ENCODE measurements at regions not wholly inside any gene's neighbourhood (a gene's known extent, or its start where the extent isn't known, plus 50 kb on each side); places are given as distances from the start of the nearest gene placed in this dataset.

GRCh38 chr13:94859811-94860210 lies 147.5 kb upstream of the SOX21 start:
- no peaks in the 10 kb centered on the region for H3K9me3 Mint-ChIP-seq
- no peak overlapping the region for H3K27ac Mint-ChIP-seq
- H3K36me3 Mint-ChIP-seq (ENCODE audit: low read depth) = no peaks in the 10 kb centered on the region
- no peak overlapping the region for H3K4me3 Mint-ChIP-seq
- peaks cover 23% of the 10 kb centered on the region for H3K4me1 Mint-ChIP-seq (ENCODE audit: low read depth)
- DNase-seq = no peak
- H3K27me3 Mint-ChIP-seq (ENCODE audit: insufficient read depth) = peaks cover 13% of the 10 kb centered on the region
- no peak for TF ChIP-seq CTCF (IDR thresholded peaks at IDR 0.05)

DNA sequence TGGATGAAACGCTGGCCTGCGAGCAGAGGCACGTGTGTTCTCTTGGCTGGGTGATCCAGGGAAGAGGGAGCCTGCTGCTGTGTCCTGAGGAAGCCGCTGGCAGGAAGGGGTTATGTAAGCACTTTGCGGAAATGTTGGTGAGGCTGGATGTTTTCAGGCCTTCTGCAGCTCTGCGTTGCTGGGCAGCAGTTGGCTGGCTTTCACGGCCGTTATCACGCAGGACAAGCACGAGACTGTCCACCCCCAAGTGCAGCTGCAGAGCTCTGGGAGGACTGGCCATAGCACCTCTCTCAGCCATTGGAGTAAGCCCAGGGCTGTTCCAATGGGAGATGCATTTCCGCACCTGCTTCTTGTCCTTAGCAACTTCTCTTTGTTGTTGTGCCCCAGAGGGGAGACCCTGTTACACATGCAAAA lies 146.9 kb upstream of the SOX21 start:
- no peak for DNase-seq
- TF ChIP-seq CTCF (IDR thresholded peaks at IDR 0.05) = no peak
- Mint-ChIP-seq H3K27ac (no peak overlapping the region), H3K27me3 (ENCODE audit: insufficient read depth) (peaks cover 12% of the 10 kb centered on the region), H3K36me3 (ENCODE audit: low read depth) (no peaks in the 10 kb centered on the region), H3K9me3 (no peaks in the 10 kb centered on the region), H3K4me3 (no peak overlapping the region; the same call in 1 of the 2 replicates), H3K4me1 (ENCODE audit: low read depth) (peaks cover 23% of the 10 kb centered on the region)

DNA sequence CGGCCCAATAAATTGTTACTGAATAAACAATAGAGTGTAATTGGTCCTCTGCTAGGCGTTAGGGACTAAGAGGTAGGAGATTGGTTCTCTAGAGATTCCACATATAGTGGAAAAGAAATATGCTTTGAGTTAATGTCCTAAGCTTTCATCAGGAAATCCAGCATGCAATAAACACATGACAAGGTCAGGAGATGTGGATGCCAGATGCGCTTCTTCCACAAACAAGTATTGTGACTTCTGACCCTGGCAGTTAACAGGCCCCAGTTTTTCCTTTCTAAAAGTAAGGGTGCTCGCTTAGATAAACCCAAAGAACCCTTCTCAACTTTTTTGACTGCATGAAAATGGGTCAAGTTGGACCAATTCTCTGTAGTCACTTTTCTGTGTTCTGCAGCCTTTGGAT lies 146.5 kb upstream of the SOX21 start:
- no peak for TF ChIP-seq CTCF (IDR thresholded peaks at IDR 0.05)
- DNase-seq = no peak
- Mint-ChIP-seq H3K36me3 (ENCODE audit: low read depth) (no peaks in the 10 kb centered on the region), H3K27me3 (ENCODE audit: insufficient read depth) (peaks cover 12% of the 10 kb centered on the region), H3K9me3 (no peaks in the 10 kb centered on the region), H3K4me1 (ENCODE audit: low read depth) (peaks cover 23% of the 10 kb centered on the region), H3K27ac (no peak overlapping the region), H3K4me3 (no peak overlapping the region; the same call in 1 of the 2 replicates)

DNA sequence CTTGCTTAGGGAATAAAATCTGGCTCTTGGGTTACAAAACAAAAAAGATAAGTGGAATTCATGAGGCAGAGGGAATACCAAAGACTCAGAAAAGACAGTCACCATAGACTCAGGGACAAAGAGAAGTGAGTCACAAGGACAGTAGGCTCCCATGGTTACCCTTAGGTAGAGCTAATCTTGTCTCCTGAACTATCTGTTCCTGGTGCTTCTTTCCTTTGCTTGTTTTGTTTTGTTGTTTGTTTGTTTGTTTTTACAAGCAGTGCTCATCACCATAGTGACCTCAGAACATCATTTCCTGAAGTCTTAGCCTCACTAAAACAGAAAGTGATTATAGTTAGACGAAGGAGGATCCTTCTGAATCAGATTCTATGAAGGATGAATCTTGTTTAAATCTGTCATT lies 142.3 kb upstream of the SOX21 start:
- peaks cover 10% of the 10 kb centered on the region for H3K27me3 Mint-ChIP-seq (ENCODE audit: insufficient read depth)
- peaks cover 8% of the 10 kb centered on the region; the same call in 1 of the 2 replicates for H3K4me1 Mint-ChIP-seq (ENCODE audit: low read depth)
- no peak for TF ChIP-seq CTCF (IDR thresholded peaks at IDR 0.05)
- H3K27ac Mint-ChIP-seq = no peak overlapping the region
- no peaks in the 10 kb centered on the region for H3K9me3 Mint-ChIP-seq
- H3K36me3 Mint-ChIP-seq (ENCODE audit: low read depth) = no peaks in the 10 kb centered on the region
- no peak for DNase-seq
- H3K4me3 Mint-ChIP-seq = no peak overlapping the region

DNA sequence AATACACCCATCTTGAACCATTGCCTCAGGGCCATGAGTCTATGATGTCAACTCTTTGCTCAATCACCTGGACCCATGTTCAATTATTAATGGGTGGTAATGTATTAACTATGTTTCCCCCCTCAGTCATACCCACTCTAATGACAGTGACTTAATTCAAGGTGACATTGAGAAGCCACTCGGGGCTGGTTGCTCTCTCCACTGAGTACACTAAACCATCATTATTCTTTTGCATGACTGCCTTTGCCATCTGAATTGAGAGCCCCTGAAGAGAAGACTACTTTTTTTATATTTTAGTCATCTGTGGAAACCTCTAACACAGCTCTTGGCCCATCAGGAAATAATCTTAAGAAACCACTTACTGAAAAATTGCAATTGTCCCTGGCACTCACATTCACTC lies 139.2 kb upstream of the SOX21 start:
- Mint-ChIP-seq H3K27me3 (ENCODE audit: insufficient read depth) (peaks cover 7% of the 10 kb centered on the region), H3K4me1 (ENCODE audit: low read depth) (no peaks in the 10 kb centered on the region), H3K4me3 (no peak overlapping the region), H3K9me3 (no peaks in the 10 kb centered on the region), H3K27ac (no peak overlapping the region), H3K36me3 (ENCODE audit: low read depth) (no peaks in the 10 kb centered on the region)
- no peak for DNase-seq
- TF ChIP-seq CTCF (IDR thresholded peaks at IDR 0.05) = no peak

GRCh38 chr13:94849254-94849653 lies 136.9 kb upstream of the SOX21 start:
- Mint-ChIP-seq H3K27me3 (ENCODE audit: insufficient read depth) (peaks cover 9% of the 10 kb centered on the region), H3K27ac (no peak overlapping the region), H3K4me1 (ENCODE audit: low read depth) (no peaks in the 10 kb centered on the region), H3K36me3 (ENCODE audit: low read depth) (no peaks in the 10 kb centered on the region), H3K4me3 (no peak overlapping the region), H3K9me3 (no peaks in the 10 kb centered on the region)
- no peak for TF ChIP-seq CTCF (IDR thresholded peaks at IDR 0.05)
- no peak for DNase-seq

Data from HFFc6 (cell line).